RWPE1 (cell line): ENCODE measurements at regions not wholly inside any gene's neighbourhood (a gene's known extent, or its start where the extent isn't known, plus 50 kb on each side); places are given as distances from the start of the nearest gene placed in this dataset.

Experiments used
- CTCF ChIA-PET: fragments of 350-600 bp; sonication (Branson Sonifier 250); formaldehyde crosslinking; extraction: SDS; loops from one replicate; lab custom pipeline; 2021; lab: Yijun Ruan, JAX
- POLR2A ChIA-PET: fragments of 400-600 bp; formaldehyde crosslinking; extraction: SDS; loops from one replicate; lab custom pipeline; 2020; ENCODE audit warnings: antibody characterized with exemption; ENCODE audit not compliant: low non-redundant PET; lab: Yijun Ruan, JAX
- DNase-seq: peaks from one replicate; pipeline ENCODE4 v3.0.0; 2012; ENCODE audit warnings: low spot score
- H3K27ac ChIP-seq: fragments of 450-650 bp; 2 replicates; pipeline ENCODE4 v1.5.1; 2017
- CTCF ChIP-seq: fragments of 450-650 bp; conservative IDR thresholded peaks from 2 replicates; pipeline ENCODE4 v1.5.1; 2017; ENCODE audit warnings: low read depth, mild to moderate bottlenecking

- no peak for DNase-seq
- TF ChIP-seq CTCF, result no peak
- ChIA-PET CTCF (no interaction called here), POLR2A (no interaction called here)
- no peak overlapping the region for H3K27ac ChIP-seq
Measured at GRCh38 chr15:87755226-87755625, 501.3 kb downstream of the NTRK3 start.

GRCh38 chr15:87753539-87753938, 503.0 kb downstream of the NTRK3 start:
- no peak overlapping the region for H3K27ac ChIP-seq
- TF ChIP-seq CTCF, result no peak
- no peak for DNase-seq
- ChIA-PET CTCF (no interaction called here), POLR2A (no interaction called here)

GRCh38 chr15:87752250-87752951, 504.1 kb downstream of the NTRK3 start:
- CTCF ChIA-PET, result no interaction called here
- no peak for TF ChIP-seq CTCF
- peak; percentile 88 for DNase-seq
- H3K27ac ChIP-seq, result no peak overlapping the region
- POLR2A ChIA-PET, result no interaction called here

- H3K27ac ChIP-seq, result no peak overlapping the region
- TF ChIP-seq CTCF, result no peak
- DNase-seq, result no peak
- ChIA-PET CTCF (no interaction called here), POLR2A (no interaction called here)
Measured at GRCh38 chr15:87748483-87748882, 508.1 kb downstream of the NTRK3 start.

GRCh38 chr15:87747087-87747486, 509.5 kb downstream of the NTRK3 start:
- CTCF ChIA-PET, result no interaction called here
- H3K27ac ChIP-seq, result no peak overlapping the region
- no peak for TF ChIP-seq CTCF
- POLR2A ChIA-PET, result no interaction called here
- no peak for DNase-seq

- POLR2A ChIA-PET, result no interaction called here
- CTCF ChIA-PET, result no interaction called here
- no peak overlapping the region for H3K27ac ChIP-seq
- DNase-seq, result no peak
- TF ChIP-seq CTCF, result no peak
Measured at GRCh38 chr15:87746333-87746732, 510.2 kb downstream of the NTRK3 start.
